GM18505 (cell line): ENCODE measurements at regions not wholly inside any gene's neighbourhood (a gene's known extent, or its start where the extent isn't known, plus 50 kb on each side); places are given as distances from the start of the nearest gene placed in this dataset.

Experiments used
- ATAC-seq: cut with Tn5 transposase; IDR thresholded peaks from one replicate; pipeline ENCODE4 v1.9.1; 2021; ENCODE audit not compliant: unreplicated experiment
- POLR2A ChIP-seq: IDR thresholded peaks from 4 replicates; pipeline ENCODE4 v1.6.1; 2011; ENCODE audit warnings: borderline replicate concordance; ENCODE audit not compliant: insufficient read depth, insufficient read length; ENCODE audit errors: extremely low read depth

DNA sequence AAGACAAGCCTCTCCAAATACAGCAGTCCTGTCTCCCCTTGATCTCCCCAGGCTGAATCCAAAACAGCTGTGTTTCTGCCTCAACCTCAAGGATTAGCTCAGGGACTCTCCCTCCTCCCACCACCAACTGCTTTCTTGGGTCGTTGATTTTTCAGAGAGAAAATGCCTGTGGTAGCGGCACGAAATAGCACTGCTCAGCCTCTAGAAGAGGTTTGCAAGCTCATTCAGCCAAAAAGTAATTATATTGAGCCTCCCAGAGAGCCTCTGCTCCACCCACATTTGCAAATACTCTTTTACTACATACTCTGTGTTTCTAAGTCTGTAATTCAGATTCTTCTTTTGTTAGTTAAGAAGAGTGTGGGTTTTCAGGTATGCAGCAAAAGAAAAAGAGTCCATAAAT, 396.4 kb upstream of the TNP1 start:
- ATAC-seq = no peak
- no peak for TF ChIP-seq POLR2A

GRCh38 chr2:217254111-217254510, 394.2 kb upstream of the TNP1 start:
- no peak for ATAC-seq

DNA sequence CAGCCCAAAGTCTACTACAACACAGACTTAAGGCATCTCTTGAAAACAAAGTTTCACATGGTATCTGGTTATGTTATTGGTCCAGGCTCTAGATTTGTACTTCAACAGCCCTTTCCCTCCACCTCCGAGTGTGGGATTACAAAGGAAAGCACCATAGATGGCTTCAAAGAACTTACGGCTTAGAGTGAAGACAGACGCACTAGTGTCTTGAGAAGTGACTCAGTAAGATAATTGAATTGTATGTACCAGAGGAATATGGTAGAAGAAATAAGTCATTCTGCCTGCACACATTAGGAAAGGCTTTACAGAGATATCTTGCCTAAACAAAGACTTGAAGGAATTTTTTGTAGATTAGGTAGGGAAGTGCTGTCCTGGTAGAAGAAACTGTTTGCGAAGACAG, 392.3 kb upstream of the TNP1 start:
- ATAC-seq = no peak
- TF ChIP-seq POLR2A = no peak

More at GRCh38 chr2:217254111-217254510, 394.2 kb upstream of the TNP1 start:
- TF ChIP-seq POLR2A = no peak

DNA sequence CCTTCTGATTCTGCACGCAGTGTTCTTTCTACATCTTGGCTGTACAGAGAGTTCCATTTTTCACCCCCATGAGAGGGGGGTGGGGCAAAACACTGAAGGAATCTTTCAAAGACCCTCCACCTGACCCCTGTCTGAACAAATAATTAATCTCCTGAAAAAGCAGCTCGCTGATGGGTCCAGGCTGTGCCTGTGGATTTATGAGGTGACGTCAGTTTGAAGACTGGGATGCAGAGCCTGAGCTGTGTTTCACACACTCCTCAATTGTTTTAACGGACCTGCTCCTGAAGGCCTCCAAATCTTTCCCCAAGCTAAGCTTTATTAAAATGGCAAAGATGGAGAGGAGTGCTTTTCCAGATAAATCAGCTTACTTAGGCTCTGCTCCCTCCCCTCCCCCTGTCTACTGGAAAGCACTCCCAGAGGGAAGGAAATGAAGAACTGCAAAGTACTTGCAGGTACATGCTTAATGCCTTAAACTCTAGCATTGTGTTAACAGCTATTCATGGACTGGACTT, 390.2 kb upstream of the TNP1 start:
- TF ChIP-seq POLR2A = no peak
- ATAC-seq = no peak

DNA sequence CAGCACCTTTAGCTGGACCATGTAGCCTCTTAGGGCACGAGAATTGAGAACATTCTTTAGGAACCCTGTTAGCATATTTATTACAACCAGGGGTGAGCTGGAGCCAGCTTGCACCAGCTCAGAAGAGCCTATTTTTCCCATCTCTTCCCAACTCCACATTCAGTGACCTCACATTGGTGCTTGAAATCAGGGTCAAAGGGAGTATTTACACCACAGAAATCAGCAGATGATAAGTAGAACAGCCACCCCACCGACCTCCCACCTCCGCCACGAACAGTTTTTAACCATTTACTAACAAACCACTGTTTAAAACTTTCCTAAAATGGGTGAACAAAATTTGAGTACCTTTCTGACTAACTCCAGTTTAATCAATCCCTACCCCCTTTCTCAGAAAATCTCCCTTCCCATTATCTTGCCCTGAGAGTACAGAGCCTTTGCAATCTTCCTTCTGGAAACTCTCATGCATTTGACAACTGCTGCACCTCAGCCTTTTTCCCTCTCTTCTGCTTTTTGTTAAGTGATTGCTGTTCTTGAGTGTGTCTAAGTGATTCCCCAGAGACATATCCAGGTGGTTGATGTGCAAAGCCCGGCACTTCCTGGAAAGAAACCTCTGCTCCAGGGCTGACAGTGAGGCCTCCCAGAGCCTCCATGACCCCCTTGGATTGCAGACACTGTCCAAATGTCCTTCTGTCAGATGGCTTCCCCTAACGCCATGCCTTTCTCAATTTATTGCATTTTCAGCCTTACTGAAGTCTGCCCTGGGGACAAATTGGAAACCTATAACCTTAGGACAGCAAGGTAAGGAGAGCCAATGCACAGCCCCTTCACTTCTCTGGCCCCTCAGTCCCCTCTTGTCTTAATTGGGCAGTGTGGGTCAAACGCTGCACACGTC, 389.5 kb upstream of the TNP1 start:
- no peak for ATAC-seq
- TF ChIP-seq POLR2A = no peak

- TF ChIP-seq POLR2A = no peak
- ATAC-seq = peak; percentile 93
These were observed 388.6 kb upstream of the TNP1 start for GRCh38 chr2:217248312-217248935.

- no peak for ATAC-seq
- TF ChIP-seq POLR2A = no peak
These were observed 387.6 kb upstream of the TNP1 start for GRCh38 chr2:217247476-217247875.

GRCh38 chr2:217246108-217246507, 386.2 kb upstream of the TNP1 start:
- no peak for ATAC-seq
- no peak for TF ChIP-seq POLR2A

- no peak for TF ChIP-seq POLR2A
These were observed 385.0 kb upstream of the TNP1 start for GRCh38 chr2:217244815-217245214.

DNA sequence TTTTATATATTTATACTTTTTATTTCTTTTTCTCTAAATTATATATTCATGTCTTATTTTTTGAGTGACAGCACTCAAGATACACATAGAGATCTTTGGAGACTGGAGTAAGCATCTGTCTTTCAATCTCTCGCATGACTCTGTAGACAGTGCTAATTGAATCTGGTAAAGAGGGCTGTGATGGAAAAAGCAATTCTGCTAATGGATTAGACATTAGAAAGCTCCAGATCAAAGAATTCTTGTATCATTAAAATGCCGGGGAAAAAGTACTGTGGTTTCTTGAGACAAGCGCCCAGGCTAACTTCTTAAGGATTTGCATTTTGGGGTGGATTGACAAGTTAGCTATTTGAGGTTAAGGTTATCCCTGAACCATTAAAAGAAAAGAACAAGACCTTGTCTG, 383.1 kb upstream of the TNP1 start:
- no peak for TF ChIP-seq POLR2A
- ATAC-seq = no peak

More at GRCh38 chr2:217244815-217245214, 385.0 kb upstream of the TNP1 start:
- no peak for ATAC-seq

DNA sequence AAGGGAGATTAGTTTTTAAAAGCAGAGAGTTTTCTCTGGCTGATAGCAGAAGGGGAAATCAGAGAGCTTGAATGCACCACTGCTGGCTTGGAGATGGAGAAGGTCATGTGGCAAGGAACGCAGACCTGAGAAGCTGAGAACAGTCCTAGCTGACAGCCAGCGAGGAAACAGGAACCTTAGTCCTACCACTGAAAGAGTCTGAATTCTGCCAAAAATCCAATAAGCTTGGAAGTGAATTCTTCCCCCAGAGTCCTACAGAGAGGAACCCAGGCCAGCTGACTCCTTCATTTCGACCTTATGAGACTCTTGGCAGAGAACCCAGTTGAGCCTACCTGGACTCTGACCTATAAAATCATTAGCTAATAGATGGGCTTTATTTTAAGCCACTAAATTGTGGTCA, 371.9 kb upstream of the TNP1 start:
- no peak for ATAC-seq
- TF ChIP-seq POLR2A = no peak

DNA sequence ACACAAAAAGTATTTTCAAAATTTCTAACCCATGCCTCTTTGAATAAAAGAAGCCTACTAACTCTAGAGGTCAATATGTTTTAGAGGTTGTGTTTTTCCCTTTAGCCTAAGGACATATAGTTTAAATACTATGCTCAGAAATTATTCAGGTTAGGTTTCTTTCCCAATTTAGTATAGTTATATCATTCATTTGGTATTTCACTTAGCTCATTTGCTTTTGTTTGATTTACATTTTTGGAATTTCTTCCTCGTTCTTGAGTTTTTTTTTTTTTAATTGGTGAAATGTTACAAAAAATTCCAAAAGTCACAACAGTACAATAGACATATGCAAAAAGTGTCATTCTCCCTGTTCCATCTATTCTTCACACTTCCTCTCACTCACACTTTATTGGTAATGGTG, 371.3 kb upstream of the TNP1 start:
- TF ChIP-seq POLR2A = no peak
- no peak for ATAC-seq

GRCh38 chr2:217228732-217229131, 368.9 kb upstream of the TNP1 start:
- no peak for TF ChIP-seq POLR2A
- no peak for ATAC-seq

GRCh38 chr2:217227794-217228193, 367.9 kb upstream of the TNP1 start:
- no peak for TF ChIP-seq POLR2A
- no peak for ATAC-seq
